Upper lobe of right lung (tissue), 1 donor: ENCODE measurements at regions not wholly inside any gene's neighbourhood (a gene's known extent, or its start where the extent isn't known, plus 50 kb on each side); places are given as distances from the start of the nearest gene placed in this dataset.

Source experiments
- ATAC-seq: fragments of 200-7000 bp; cut with Tn5 transposase; one replicate; pipeline ENCODE4 v1.9.1; 2020; ENCODE audit warnings: mild to moderate bottlenecking, moderate library complexity
- DNase-seq: peaks from one replicate; pipeline ENCODE4 v3.0.0-alpha.2; 2020
- H3K27ac ChIP-seq: fragments of 200-600 bp; one replicate; pipeline ENCODE4 v1.8.0; 2022
- H3K27me3 ChIP-seq: fragments of 200-600 bp; one replicate; pipeline ENCODE4 v1.8.0; 2022; ENCODE audit warnings: mild to moderate bottlenecking
- H3K36me3 ChIP-seq: fragments of 200-600 bp; one replicate; pipeline ENCODE4 v1.8.0; 2022
- H3K4me1 ChIP-seq: fragments of 200-600 bp; one replicate; pipeline ENCODE4 v1.8.0; 2022
- H3K4me3 ChIP-seq: fragments of 200-600 bp; one replicate; pipeline ENCODE4 v1.8.0; 2022; ENCODE audit warnings: mild to moderate bottlenecking
- H3K9me3 ChIP-seq: fragments of 200-600 bp; one replicate; pipeline ENCODE4 v1.8.0; 2022
- CTCF ChIP-seq: fragments of 200-600 bp; IDR thresholded peaks from one replicate; pipeline ENCODE4 v1.8.0; 2022; ENCODE audit warnings: antibody characterized with exemption
- intact Hi-C: fragments of 100-400 bp; cut with DNase I; formaldehyde crosslinking; loops from one replicate; pipeline ENCODE4 v1.11.0; 2022
- donor health status: DM: no; HTN: yes; CAD: no; lungs with severe emphysema.

DNA sequence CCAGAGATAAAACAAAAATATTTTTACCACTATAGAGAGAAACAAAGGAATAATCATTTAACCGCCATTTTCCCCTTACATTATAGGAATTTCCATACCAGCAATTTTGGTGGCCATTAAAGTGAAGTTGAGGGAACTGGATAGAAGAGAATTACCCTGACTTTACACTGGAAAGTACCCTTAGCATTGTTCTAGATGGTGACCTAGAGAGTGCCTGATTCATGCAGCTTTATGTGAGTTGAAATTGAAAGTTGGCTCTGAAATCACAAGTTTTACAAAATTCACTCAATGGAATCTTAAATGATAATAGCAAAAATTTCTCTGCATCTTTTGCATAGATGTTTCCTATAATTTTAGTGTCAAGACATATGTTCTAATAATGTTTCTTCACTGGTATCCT, 55.7 kb upstream of the PREP start:
- H3K4me1 ChIP-seq, result no peaks in the 10 kb centered on the region
- H3K4me3 ChIP-seq, result no peak overlapping the region
- no peaks in the 10 kb centered on the region for H3K27me3 ChIP-seq
- H3K27ac ChIP-seq, result no peak overlapping the region
- no peaks in the 10 kb centered on the region for H3K36me3 ChIP-seq
- H3K9me3 ChIP-seq, result no peaks in the 10 kb centered on the region
- TF ChIP-seq CTCF, result no peak
- DNase-seq (no peak), ATAC-seq (no peak)
- intact Hi-C loops, result no loop called here

GRCh38 chr6:105458084-105458483, 55.2 kb upstream of the PREP start:
- TF ChIP-seq CTCF, result no peak
- ATAC-seq (no peak), DNase-seq (no peak)
- Histone ChIP-seq H3K27me3 (no peaks in the 10 kb centered on the region), H3K4me3 (no peak overlapping the region), H3K27ac (no peak overlapping the region), H3K9me3 (no peaks in the 10 kb centered on the region), H3K36me3 (no peaks in the 10 kb centered on the region), H3K4me1 (no peaks in the 10 kb centered on the region)
- intact Hi-C loops, result no loop called here

DNA sequence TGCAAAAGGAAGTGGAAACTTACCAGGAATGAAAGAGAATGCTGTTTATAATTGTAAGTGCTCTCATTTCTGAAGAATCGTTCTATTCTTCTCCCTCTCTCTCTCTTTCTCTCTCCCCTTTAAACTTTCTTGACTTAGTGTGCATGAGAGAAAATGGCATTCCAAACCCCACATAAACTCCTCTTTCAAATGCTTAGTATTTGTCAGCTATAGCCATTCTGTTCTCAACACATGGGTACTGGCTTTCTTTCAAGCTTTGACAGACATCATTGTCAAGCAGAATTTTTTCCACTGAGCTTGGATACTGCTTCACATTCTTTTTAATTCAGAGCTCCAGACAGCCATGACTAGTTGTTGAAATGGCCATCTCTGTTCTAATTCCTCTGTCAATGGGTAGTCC, 51.1 kb upstream of the PREP start:
- Histone ChIP-seq H3K4me1 (no peaks in the 10 kb centered on the region), H3K27me3 (no peaks in the 10 kb centered on the region), H3K4me3 (no peak overlapping the region), H3K27ac (no peak overlapping the region), H3K36me3 (no peaks in the 10 kb centered on the region), H3K9me3 (no peaks in the 10 kb centered on the region)
- DNase-seq, result no peak
- intact Hi-C loops, result no loop called here
- TF ChIP-seq CTCF, result no peak
- ATAC-seq, result no peak

DNA sequence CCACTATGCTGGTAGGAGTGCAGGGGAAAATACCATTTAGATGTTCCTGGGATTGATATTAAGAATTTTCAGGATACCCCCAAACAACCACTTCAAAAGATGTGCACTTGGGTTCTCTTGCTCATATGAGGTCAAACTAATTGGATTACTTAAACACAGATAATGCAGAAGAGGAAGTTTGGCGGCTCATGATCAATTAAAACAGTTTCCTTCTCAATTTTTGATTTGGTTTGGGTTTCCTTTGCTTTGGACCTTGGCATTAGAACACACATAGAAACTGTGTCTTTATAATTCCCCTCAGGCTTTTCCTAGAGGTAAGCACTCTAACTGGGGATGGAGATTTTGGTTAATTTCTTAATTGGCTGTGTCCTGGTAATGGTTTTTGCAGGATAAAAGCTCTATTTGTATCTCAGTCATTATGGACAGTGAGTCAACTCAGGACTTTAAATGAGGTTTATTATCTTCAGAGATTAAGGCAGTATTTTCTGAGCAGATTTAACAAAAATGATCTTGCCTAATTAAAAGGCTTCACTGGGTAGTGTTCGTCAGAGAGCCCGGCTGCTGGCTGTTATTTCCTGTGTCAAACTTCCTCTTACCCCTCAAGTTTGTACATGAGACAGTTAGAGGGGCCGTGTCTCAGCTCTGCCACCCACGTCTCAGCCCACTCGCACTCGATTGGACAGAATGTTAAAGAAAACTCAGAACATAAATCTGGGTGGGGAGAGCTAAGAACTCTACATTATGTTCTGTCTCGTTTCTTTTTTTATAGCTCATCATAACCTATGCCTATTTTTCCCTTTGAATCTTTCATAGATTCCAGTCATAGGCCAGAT, 50.3 kb upstream of the PREP start:
- TF ChIP-seq CTCF, result no peak
- Histone ChIP-seq H3K36me3 (no peaks in the 10 kb centered on the region), H3K9me3 (no peaks in the 10 kb centered on the region), H3K4me3 (no peak overlapping the region), H3K27me3 (no peaks in the 10 kb centered on the region), H3K4me1 (no peaks in the 10 kb centered on the region), H3K27ac (peak overlapping the region; percentile 48)
- peak; percentile 84 for ATAC-seq
- DNase-seq, result peak; percentile 62
- intact Hi-C loops, result no loop called here
